ENCODE measurements at regions not wholly inside any gene's neighbourhood (a gene's known extent, or its start where the extent isn't known, plus 50 kb on each side); places are given as distances from the start of the nearest gene placed in this dataset.

GRCh38 chr2:56473524-56473923, 289.7 kb downstream of the CCDC85A start:
- H3K27me3 ChIP-seq = no peaks in the 10 kb centered on the region
- H3K4me1 ChIP-seq (ENCODE audit: control insufficient read depth in 1 of 2, insufficient read depth in 1 of 2, low read depth in 1 of 2, low read length in 1 of 2) = no peaks in the 10 kb centered on the region
- H3K4me3 ChIP-seq (ENCODE audit: low read depth in 1 of 2, low read length in 1 of 2) = no peak overlapping the region
- no peak overlapping the region for H3K27ac ChIP-seq
- no peak for TF ChIP-seq CTCF (IDR thresholded peaks at IDR 0.05)
- H3K9me3 ChIP-seq = no peaks in the 10 kb centered on the region
- no peaks in the 10 kb centered on the region for H3K36me3 ChIP-seq

DNA sequence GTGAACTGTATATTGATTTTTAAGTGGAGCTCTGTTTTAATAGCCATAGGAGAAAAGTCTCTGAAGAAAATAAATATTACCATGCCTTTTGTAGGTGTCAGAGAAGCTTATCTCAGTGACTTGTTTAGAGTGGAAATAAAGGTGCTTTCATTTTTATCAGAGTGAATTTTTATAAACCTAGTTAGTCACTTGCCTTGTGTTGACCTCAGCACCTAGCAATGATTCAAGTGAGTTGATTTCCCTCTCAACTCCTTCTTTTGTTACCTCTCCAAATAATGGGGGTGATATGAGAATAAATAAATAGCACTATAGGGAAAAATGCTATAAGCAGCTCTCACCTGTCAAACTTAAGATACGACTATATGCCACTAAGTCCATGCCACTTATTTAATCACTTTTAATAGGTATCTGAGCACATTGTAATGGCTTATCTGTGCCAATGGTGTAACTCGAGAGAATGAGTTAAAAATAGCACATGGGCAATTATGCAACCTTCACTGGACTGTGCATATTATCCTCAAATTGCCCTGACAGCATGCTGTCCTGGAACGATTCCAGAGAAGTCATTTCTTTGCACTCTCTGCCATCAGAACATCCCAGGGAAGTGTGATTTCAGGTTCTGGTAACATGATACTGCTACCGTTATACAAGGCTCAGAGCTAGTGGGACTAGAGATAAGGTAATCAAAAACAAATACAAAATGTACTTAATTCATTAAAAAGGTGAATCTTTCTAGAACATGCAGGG, 290.8 kb downstream of the CCDC85A start:
- Histone ChIP-seq H3K4me3 (ENCODE audit: low read depth in 1 of 2, low read length in 1 of 2) (no peak overlapping the region), H3K9me3 (no peaks in the 10 kb centered on the region), H3K36me3 (no peaks in the 10 kb centered on the region), H3K27me3 (no peaks in the 10 kb centered on the region), H3K4me1 (ENCODE audit: control insufficient read depth in 1 of 2, insufficient read depth in 1 of 2, low read depth in 1 of 2, low read length in 1 of 2) (no peaks in the 10 kb centered on the region), H3K27ac (no peak overlapping the region)
- no peak for TF ChIP-seq CTCF (IDR thresholded peaks at IDR 0.05)

DNA sequence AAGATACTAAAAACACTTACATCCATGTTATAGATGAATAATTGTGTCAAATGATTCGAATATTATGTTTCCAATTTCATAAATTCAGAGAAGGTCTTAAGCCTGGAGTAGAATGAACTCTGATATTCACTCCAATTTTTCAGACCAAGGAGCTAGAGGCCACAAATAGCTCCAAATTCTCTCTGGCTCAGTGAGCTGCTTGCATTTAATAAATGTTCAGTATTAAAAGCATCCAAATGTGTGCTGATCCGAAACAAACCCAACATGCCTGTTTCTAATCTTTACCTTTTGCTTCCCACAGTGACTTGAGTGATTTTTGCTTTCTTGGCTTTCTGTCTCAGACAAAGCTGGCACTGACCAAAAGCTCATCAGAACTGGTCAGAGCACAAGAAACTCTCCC, 291.4 kb downstream of the CCDC85A start:
- Histone ChIP-seq H3K4me1 (ENCODE audit: control insufficient read depth in 1 of 2, insufficient read depth in 1 of 2, low read depth in 1 of 2, low read length in 1 of 2) (no peaks in the 10 kb centered on the region), H3K9me3 (no peaks in the 10 kb centered on the region), H3K27me3 (no peaks in the 10 kb centered on the region), H3K27ac (no peak overlapping the region), H3K4me3 (ENCODE audit: low read depth in 1 of 2, low read length in 1 of 2) (no peak overlapping the region), H3K36me3 (no peaks in the 10 kb centered on the region)
- no peak for TF ChIP-seq CTCF (IDR thresholded peaks at IDR 0.05)

- Histone ChIP-seq H3K27me3 (no peaks in the 10 kb centered on the region), H3K36me3 (no peaks in the 10 kb centered on the region), H3K27ac (no peak overlapping the region), H3K4me3 (ENCODE audit: low read depth in 1 of 2, low read length in 1 of 2) (no peak overlapping the region), H3K4me1 (ENCODE audit: control insufficient read depth in 1 of 2, insufficient read depth in 1 of 2, low read depth in 1 of 2, low read length in 1 of 2) (no peaks in the 10 kb centered on the region), H3K9me3 (no peaks in the 10 kb centered on the region)
- TF ChIP-seq CTCF (IDR thresholded peaks at IDR 0.05) = no peak
These were observed 292.8 kb downstream of the CCDC85A start for GRCh38 chr2:56476509-56477071.

GRCh38 chr2:56478027-56478426, 294.2 kb downstream of the CCDC85A start:
- no peaks in the 10 kb centered on the region for H3K27me3 ChIP-seq
- TF ChIP-seq CTCF (IDR thresholded peaks at IDR 0.05) = no peak
- no peak overlapping the region for H3K4me3 ChIP-seq (ENCODE audit: low read depth in 1 of 2, low read length in 1 of 2)
- no peaks in the 10 kb centered on the region for H3K36me3 ChIP-seq
- no peak overlapping the region for H3K27ac ChIP-seq
- no peaks in the 10 kb centered on the region for H3K4me1 ChIP-seq (ENCODE audit: control insufficient read depth in 1 of 2, insufficient read depth in 1 of 2, low read depth in 1 of 2, low read length in 1 of 2)
- no peaks in the 10 kb centered on the region for H3K9me3 ChIP-seq

All from neutrophil (primary cell).